Natural killer cell (primary cell): ENCODE measurements at regions not wholly inside any gene's neighbourhood (a gene's known extent, or its start where the extent isn't known, plus 50 kb on each side); places are given as distances from the start of the nearest gene placed in this dataset.

Source experiments
- ATAC-seq, 3 donors: fragments of 150-1000 bp in 2 of 3; fragments of 200-7000 bp in 1 of 3; cut with Tn5 transposase; 1 replicate in 1 of 3; 2 replicates in 2 of 3; pipeline ENCODE4 v1.10.0; 2021; ENCODE audit warnings: mild to moderate bottlenecking in 2 of 3, moderate library complexity in 2 of 3
- DNase-seq, 2 donors: peaks; one replicate each; pipeline versions ENCODE4 v3.0.0 to v3.0.0-alpha.2; 2013 to 2021; ENCODE audit warnings: mixed read lengths in 1 of 2
- H3K27ac ChIP-seq: one replicate; pipeline ENCODE4 v1.5.1; 2013; ENCODE audit warnings: mild to moderate bottlenecking, low read length
- H3K27me3 ChIP-seq: one replicate; pipeline ENCODE4 v1.6.1; 2013; ENCODE audit warnings: low read length; ENCODE audit not compliant: control insufficient read depth, insufficient read depth
- H3K36me3 ChIP-seq: one replicate; pipeline ENCODE4 v1.6.1; 2013; ENCODE audit warnings: low read length; ENCODE audit not compliant: control insufficient read depth, insufficient read depth
- H3K4me1 ChIP-seq: one replicate; pipeline ENCODE4 v1.6.1; 2013; ENCODE audit warnings: low read length; ENCODE audit not compliant: control insufficient read depth, insufficient read depth
- H3K4me3 ChIP-seq: one replicate; pipeline ENCODE4 v1.5.1; 2013; ENCODE audit warnings: low read length
- H3K9me3 ChIP-seq: one replicate; pipeline ENCODE4 v1.6.1; 2013; ENCODE audit warnings: low read length; ENCODE audit not compliant: control insufficient read depth, insufficient read depth
- H3K27ac Mint-ChIP-seq, 2 donors: one replicate each; pipeline ENCODE4 v1.8.0; 2022; ENCODE audit warnings: mild to moderate bottlenecking in 2 of 2, mixed read lengths in 2 of 2, moderate library complexity in 1 of 2
- H3K27me3 Mint-ChIP-seq, 2 donors: one replicate each; pipeline ENCODE4 v1.8.0; 2022; ENCODE audit warnings: low read depth in 2 of 2, mixed read lengths in 2 of 2
- H3K36me3 Mint-ChIP-seq: one replicate; pipeline ENCODE4 v1.8.0; 2022; ENCODE audit warnings: mixed read lengths
- H3K4me1 Mint-ChIP-seq, 2 donors: one replicate each; pipeline ENCODE4 v1.8.0; 2022; ENCODE audit warnings: mixed read lengths in 2 of 2
- H3K4me3 Mint-ChIP-seq: one replicate; pipeline ENCODE4 v1.8.0; 2022; ENCODE audit warnings: mild to moderate bottlenecking, moderate library complexity, mixed read lengths
- H3K9me3 Mint-ChIP-seq, 2 donors: one replicate each; pipeline ENCODE4 v1.8.0; 2022; ENCODE audit warnings: mixed read lengths in 2 of 2
- WGBS: methylation state at CpG from one replicate; pipeline ENCODE4 v1.1.7; 2013; ENCODE audit warnings: missing lambda C conversion rate; ENCODE audit not compliant: insufficient coverage; 5-methylcytosine and 5-hydroxymethylcytosine counted together
- intact Hi-C: fragments of 100-400 bp; cut with micrococcal nuclease; formaldehyde crosslinking; loops from one replicate; pipeline ENCODE4 v1.14.2; 2022
- TF ChIP-seq, protein P1 (sequence below): fragments of 200-600 bp; IDR thresholded peaks from one replicate; pipeline ENCODE4 v1.8.0; 2022; ENCODE audit warnings: antibody characterized with exemption

GRCh38 chr10:3676564-3676963 is 108.4 kb downstream of the KLF6 start:
- Histone ChIP-seq H3K4me3 (no peak overlapping the region), H3K27ac (no peak overlapping the region), H3K36me3 (no peaks in the 10 kb centered on the region), H3K27me3 (no peaks in the 10 kb centered on the region), H3K4me1 (no peaks in the 10 kb centered on the region), H3K9me3 (no peaks in the 10 kb centered on the region)
- DNase-seq, result no peak
- Mint-ChIP-seq H3K4me3 (no peak overlapping the region), H3K4me1 (no peaks in the 10 kb centered on the region), H3K9me3 (no peaks in the 10 kb centered on the region), H3K27ac (no peak overlapping the region), H3K27me3 (no peaks in the 10 kb centered on the region), H3K36me3 (no peaks in the 10 kb centered on the region)
- WGBS, result 75% methylated on average over 5 of the region's 5 CpGs
- intact Hi-C loops, result no loop called here
- TF ChIP-seq, protein P1, sequence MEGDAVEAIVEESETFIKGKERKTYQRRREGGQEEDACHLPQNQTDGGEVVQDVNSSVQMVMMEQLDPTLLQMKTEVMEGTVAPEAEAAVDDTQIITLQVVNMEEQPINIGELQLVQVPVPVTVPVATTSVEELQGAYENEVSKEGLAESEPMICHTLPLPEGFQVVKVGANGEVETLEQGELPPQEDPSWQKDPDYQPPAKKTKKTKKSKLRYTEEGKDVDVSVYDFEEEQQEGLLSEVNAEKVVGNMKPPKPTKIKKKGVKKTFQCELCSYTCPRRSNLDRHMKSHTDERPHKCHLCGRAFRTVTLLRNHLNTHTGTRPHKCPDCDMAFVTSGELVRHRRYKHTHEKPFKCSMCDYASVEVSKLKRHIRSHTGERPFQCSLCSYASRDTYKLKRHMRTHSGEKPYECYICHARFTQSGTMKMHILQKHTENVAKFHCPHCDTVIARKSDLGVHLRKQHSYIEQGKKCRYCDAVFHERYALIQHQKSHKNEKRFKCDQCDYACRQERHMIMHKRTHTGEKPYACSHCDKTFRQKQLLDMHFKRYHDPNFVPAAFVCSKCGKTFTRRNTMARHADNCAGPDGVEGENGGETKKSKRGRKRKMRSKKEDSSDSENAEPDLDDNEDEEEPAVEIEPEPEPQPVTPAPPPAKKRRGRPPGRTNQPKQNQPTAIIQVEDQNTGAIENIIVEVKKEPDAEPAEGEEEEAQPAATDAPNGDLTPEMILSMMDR, result no peak
- ATAC-seq, result no peak

DNA sequence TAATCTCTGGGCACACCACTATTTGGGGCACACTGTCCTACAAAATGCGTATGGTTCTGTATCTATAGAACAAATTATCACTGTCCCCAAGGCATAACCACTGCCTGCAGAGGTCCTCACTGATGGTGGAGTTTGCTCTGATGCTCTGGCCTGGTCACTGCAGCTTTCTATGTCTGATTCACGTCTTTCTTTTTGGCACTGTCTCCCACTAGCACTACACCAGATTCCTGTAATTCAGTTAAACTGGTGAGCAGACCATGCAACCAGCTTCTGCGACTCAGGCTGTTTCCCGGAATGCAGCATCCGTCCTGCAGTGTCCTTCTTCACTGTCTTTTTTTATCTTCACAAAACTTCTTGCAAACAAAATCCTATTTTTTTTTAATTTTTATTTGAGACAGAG is 112.8 kb downstream of the KLF6 start:
- Histone ChIP-seq H3K4me1 (peaks cover 26% of the 10 kb centered on the region), H3K27ac (no peak overlapping the region), H3K27me3 (no peaks in the 10 kb centered on the region), H3K4me3 (no peak overlapping the region), H3K36me3 (no peaks in the 10 kb centered on the region), H3K9me3 (no peaks in the 10 kb centered on the region)
- intact Hi-C loops, result no loop called here
- TF ChIP-seq, protein P1, result no peak
- no peaks in the 10 kb centered on the region for H3K9me3 Mint-ChIP-seq
- no peak for DNase-seq
- peaks cover 20 to 24% of the 10 kb centered on the region in 2 donors for H3K4me1 Mint-ChIP-seq
- peaks cover under 1 to 3% of the 10 kb centered on the region in 2 donors for H3K27me3 Mint-ChIP-seq
- no peak overlapping the region for H3K4me3 Mint-ChIP-seq
- no peak for ATAC-seq
- WGBS, result 87% methylated on average over 5 of the region's 5 CpGs
- no peaks in the 10 kb centered on the region for H3K36me3 Mint-ChIP-seq
- no peak overlapping the region for H3K27ac Mint-ChIP-seq

GRCh38 chr10:3671386-3671955 is 113.5 kb downstream of the KLF6 start:
- 85% methylated on average over 11 of the region's 13 CpGs for whole genome bisulfite sequencing
- Histone ChIP-seq H3K4me3 (no peak overlapping the region), H3K4me1 (peaks cover 34% of the 10 kb centered on the region), H3K27me3 (no peaks in the 10 kb centered on the region), H3K27ac (no peak overlapping the region), H3K9me3 (no peaks in the 10 kb centered on the region), H3K36me3 (no peaks in the 10 kb centered on the region)
- intact Hi-C loops, result no loop called here
- H3K36me3 Mint-ChIP-seq, result no peaks in the 10 kb centered on the region
- peaks cover 3 to 7% of the 10 kb centered on the region in 2 donors for H3K27me3 Mint-ChIP-seq
- ATAC-seq (no peak), DNase-seq (no peak)
- H3K4me3 Mint-ChIP-seq, result no peak overlapping the region
- TF ChIP-seq, protein P1, result no peak
- no peaks in the 10 kb centered on the region for H3K9me3 Mint-ChIP-seq
- H3K4me1 Mint-ChIP-seq, result peaks cover 26 to 28% of the 10 kb centered on the region in 2 donors
- no peak overlapping the region for H3K27ac Mint-ChIP-seq

DNA sequence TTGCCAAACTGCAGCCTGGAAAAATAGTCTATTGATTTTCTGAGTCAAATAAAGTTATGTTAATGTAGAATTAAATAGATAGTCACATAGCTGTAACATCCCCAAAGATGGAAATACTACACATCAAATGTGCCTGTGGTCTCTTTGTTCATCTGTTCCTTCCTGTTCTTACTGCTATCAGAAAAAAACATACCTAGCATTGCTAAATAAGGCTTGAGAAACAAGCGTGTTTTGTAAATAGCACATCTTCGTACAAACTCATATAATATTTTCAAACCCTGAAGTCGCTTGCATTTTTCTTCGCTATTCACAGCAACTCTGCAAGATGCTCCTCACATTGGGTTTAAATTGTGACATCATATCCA is 116.1 kb downstream of the KLF6 start:
- ATAC-seq (peak; percentile 53 to 60 (median 60)), DNase-seq (peak in 1 of 2 donors; percentile 75)
- WGBS, result 44% methylated on average over 4 of the region's 4 CpGs
- TF ChIP-seq, protein P1, result no peak
- Histone ChIP-seq H3K27ac (peak overlapping the region; percentile 34), H3K4me1 (peaks cover 39% of the 10 kb centered on the region), H3K4me3 (no peak overlapping the region), H3K36me3 (no peaks in the 10 kb centered on the region), H3K9me3 (no peaks in the 10 kb centered on the region), H3K27me3 (no peaks in the 10 kb centered on the region)
- H3K36me3 Mint-ChIP-seq, result no peaks in the 10 kb centered on the region
- peak overlapping the region in 1 of 2 donors; percentile 76 for H3K27ac Mint-ChIP-seq
- intact Hi-C loops, result no loop called here
- H3K9me3 Mint-ChIP-seq, result no peaks in the 10 kb centered on the region
- H3K27me3 Mint-ChIP-seq, result peaks cover 3 to 7% of the 10 kb centered on the region in 2 donors
- peaks cover 26 to 28% of the 10 kb centered on the region in 2 donors for H3K4me1 Mint-ChIP-seq
- H3K4me3 Mint-ChIP-seq, result peak overlapping the region; percentile 86
